NCI-H1092 treated with DMSO at 0.1 percent for 48 hours (cell line): ENCODE measurements at regions not wholly inside any gene's neighbourhood (a gene's known extent, or its start where the extent isn't known, plus 50 kb on each side); places are given as distances from the start of the nearest gene placed in this dataset.

Experiments used
- DNase-seq: peaks from one replicate; lab custom pipeline; 2025; lab: John Stamatoyannopoulos, UW

- DNase-seq = no peak
These were observed 59.1 kb upstream of the BOD1L2 start for GRCh38 chr18:57087644-57088376.

- DNase-seq = peak; percentile 37
These were observed 58.0 kb upstream of the BOD1L2 start for GRCh38 chr18:57088883-57089282.

DNA sequence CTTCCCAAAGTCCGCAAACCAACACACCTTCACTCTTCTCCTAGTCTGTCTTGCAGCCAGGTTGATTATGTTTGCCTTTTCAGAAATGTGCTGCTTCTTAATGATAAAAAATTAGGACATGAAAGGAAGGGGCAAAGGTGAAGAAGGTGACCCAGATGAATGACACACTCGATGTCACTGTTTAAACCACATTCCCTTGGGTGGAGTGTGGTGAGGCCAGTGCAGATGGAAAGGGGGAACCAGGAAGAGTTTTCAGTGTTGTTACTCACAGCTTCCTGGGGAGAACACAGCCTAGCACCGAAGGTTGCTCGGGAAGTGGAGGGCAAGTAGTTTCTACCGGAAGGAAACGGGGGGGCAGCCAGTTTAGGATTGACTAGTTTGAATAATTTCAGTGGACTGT lies 57.2 kb upstream of the BOD1L2 start:
- DNase-seq = no peak

DNA sequence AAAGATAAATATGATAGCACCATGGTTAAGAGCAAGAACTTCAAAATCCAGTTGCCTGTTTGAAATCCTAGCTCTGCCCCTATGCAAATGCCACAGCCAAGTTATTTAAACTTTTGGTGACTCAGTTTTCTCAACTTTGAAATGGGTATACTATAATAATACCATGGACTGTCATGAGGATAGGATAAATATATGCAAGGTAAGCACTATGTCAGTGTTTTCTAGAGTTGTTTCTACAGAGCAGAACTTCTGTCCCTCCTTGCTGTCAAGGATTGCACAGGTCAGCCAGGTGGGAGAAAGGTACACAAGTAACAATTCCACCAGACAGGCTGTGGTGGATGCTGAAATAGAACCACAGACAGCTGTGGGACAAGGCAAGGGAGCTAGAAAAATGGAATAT lies 55.7 kb upstream of the BOD1L2 start:
- no peak for DNase-seq

DNA sequence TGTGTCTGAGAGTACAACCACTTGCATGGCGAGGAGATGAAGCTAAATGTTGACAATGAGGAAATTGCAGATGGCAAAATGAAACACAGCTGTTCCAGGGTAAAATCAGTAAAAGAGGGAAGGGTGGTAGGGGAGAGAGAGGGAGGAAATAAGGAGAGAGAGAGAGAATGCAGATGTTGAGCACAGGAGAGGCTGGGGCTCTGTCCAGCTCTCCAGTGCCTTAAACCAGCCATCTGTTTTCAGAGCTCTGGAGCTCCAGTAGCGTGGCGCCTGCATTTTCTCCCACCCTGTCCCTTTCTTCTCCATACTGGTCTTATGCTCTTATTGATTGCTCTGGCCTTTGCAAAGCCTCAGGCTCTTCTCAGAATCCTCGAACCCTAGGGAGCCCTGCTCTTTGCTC lies 52.7 kb upstream of the BOD1L2 start:
- no peak for DNase-seq

GRCh38 chr18:57095884-57096283 lies 51.0 kb upstream of the BOD1L2 start:
- no peak for DNase-seq
